Keratinocyte (primary cell): ENCODE measurements at regions not wholly inside any gene's neighbourhood (a gene's known extent, or its start where the extent isn't known, plus 50 kb on each side); places are given as distances from the start of the nearest gene placed in this dataset.

Experiments
- DNase-seq: peaks from one replicate; pipeline ENCODE4 v3.0.0-alpha.2; 2011; ENCODE audit warnings: low read depth, missing footprints, low spot score
- FAIRE-seq: peaks from 2 replicates; lab custom pipeline; 2011; peaks lifted over from hg19 to GRCh38; lab: Jason Lieb, UNC
- H2AFZ ChIP-seq: 2 replicates; pipeline ENCODE4 v1.6.0; 2012; ENCODE audit warnings: low read length, control low read depth, inconsistent platforms; ENCODE audit not compliant: control insufficient read depth
- H3K27ac ChIP-seq: 2 replicates; pipeline ENCODE4 v1.5.1; 2011; ENCODE audit warnings: low read length; ENCODE audit not compliant: control insufficient read depth, insufficient read depth
- H3K27me3 ChIP-seq: 3 replicates; pipeline ENCODE4 v1.6.0; 2011; ENCODE audit warnings: low read length; ENCODE audit not compliant: control insufficient read depth, insufficient read depth; ENCODE audit errors: extremely low read depth
- H3K36me3 ChIP-seq, 2 experiments: 2 replicates in 1 of 2; 3 replicates in 1 of 2; pipeline ENCODE4 v1.5.1; 2011; ENCODE audit warnings: low read length in 2 of 2, mild to moderate bottlenecking in 1 of 2; ENCODE audit not compliant: control insufficient read depth in 2 of 2, insufficient read depth in 2 of 2; ENCODE audit errors: extremely low read depth in 1 of 2
- H3K4me1 ChIP-seq: 3 replicates; pipeline ENCODE4 v1.5.1; 2011; ENCODE audit warnings: low read length; ENCODE audit not compliant: control insufficient read depth, insufficient read depth; ENCODE audit errors: extremely low read depth
- H3K4me2 ChIP-seq: 3 replicates; pipeline ENCODE4 v1.6.0; 2011; ENCODE audit warnings: low read depth, low read length; ENCODE audit not compliant: control insufficient read depth, insufficient read depth; ENCODE audit errors: extremely low read depth
- H3K4me3 ChIP-seq, 3 experiments: fragments of 200-600 bp in 1 of 3; sonication (generic) in 1 of 3; 2 replicates in 2 of 3; 3 replicates in 1 of 3; pipeline ENCODE4 v1.5.1; 2011 to 2016; ENCODE audit warnings: low read length in 3 of 3, mild to moderate bottlenecking in 3 of 3, control low read depth in 2 of 3, inconsistent platforms in 1 of 3, low read depth in 1 of 3, mixed read lengths in 1 of 3, mixed run types in 1 of 3, moderate library complexity in 1 of 3; ENCODE audit not compliant: control insufficient read depth in 2 of 3, insufficient read depth in 2 of 3; ENCODE audit errors: extremely low read depth in 1 of 3
- H3K79me2 ChIP-seq: 2 replicates; pipeline ENCODE4 v1.6.0; 2012; ENCODE audit warnings: low read length; ENCODE audit not compliant: control insufficient read depth, insufficient read depth
- H3K9ac ChIP-seq: 3 replicates; pipeline ENCODE4 v1.6.0; 2011; ENCODE audit warnings: low read length; ENCODE audit not compliant: control insufficient read depth, insufficient read depth; ENCODE audit errors: extremely low read depth
- H3K9me1 ChIP-seq: 3 replicates; pipeline ENCODE4 v1.6.0; 2011; ENCODE audit warnings: low read length; ENCODE audit not compliant: control insufficient read depth, insufficient read depth; ENCODE audit errors: extremely low read depth
- H3K9me3 ChIP-seq: 2 replicates; pipeline ENCODE4 v1.5.1; 2012; ENCODE audit warnings: low read depth, low read length; ENCODE audit not compliant: control insufficient read depth
- H4K20me1 ChIP-seq: 3 replicates; pipeline ENCODE4 v1.6.0; 2011; ENCODE audit warnings: low read length; ENCODE audit not compliant: control insufficient read depth, insufficient read depth; ENCODE audit errors: extremely low read depth
- EZH2 ChIP-seq: IDR thresholded peaks from one replicate; pipeline ENCODE4 v1.6.1; 2012; ENCODE audit warnings: inconsistent platforms, mild to moderate bottlenecking, low read length, moderate library complexity
- dilution Hi-C: fragments of 300-500 bp; cut with MboI; formaldehyde crosslinking; loops from one replicate; pipeline ENCODE4 v1.7.0; 2020; ENCODE audit warnings: low sequenced_read_pairs; ENCODE audit not compliant: extremely low pct_ligation_motif_present
- TF ChIP-seq, protein P1 (sequence below), 3 experiments: IDR thresholded peaks in 1 of 3; conservative IDR thresholded peaks in 1 of 3; optimal IDR thresholded peaks in 1 of 3; 2 replicates in 2 of 3; 3 replicates in 1 of 3; pipeline versions ENCODE3 to v1.5.1; 2011; ENCODE audit warnings: low read length in 3 of 3, mild to moderate bottlenecking in 3 of 3, moderate library complexity in 2 of 3, control low read depth in 1 of 3, inconsistent platforms in 1 of 3; ENCODE audit not compliant: insufficient read depth in 2 of 3; ENCODE audit errors: extremely low read depth in 1 of 3

DNA sequence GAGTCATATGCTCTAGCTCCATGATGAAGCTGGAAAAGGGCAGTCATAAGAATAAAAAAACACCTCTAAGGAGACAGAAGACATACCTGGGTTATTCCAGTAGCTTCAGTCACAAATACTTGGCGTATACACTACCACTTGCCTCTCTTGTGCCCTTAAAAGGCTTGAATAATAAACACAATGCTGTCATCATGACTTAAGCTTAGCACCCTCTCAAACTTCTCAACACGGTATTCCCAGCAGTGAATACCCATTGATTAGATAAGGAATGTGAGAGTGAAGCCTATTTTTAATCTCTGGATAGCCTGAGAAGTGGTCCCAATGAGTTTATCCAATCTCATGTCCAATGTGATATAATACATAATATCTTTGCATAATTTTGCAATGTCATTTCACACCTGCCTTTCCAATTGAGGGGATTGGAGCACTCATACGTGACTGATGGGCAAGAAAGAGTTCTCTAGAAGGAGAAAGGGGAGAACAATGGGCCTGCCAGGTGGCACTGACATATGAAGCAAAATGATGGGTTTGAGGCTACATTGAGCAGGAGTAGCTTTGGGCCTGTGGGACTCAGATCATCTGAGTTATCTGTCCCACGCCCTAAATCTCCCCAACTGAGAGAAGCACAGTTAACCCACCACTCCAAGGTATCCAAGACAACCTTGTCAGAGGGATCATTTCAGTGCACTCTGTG lies 298.6 kb upstream of the DAB1 start:
- no peaks in the 10 kb centered on the region for H3K9me3 ChIP-seq
- H3K4me3 ChIP-seq = no peak overlapping the region
- no peaks in the 10 kb centered on the region for H3K27me3 ChIP-seq
- dilution Hi-C loops = no loop called here
- H3K4me1 ChIP-seq = no peaks in the 10 kb centered on the region
- no peak for DNase-seq
- H3K9me1 ChIP-seq = no peaks in the 10 kb centered on the region
- no peaks in the 10 kb centered on the region for H3K79me2 ChIP-seq
- no peaks in the 10 kb centered on the region for H3K36me3 ChIP-seq
- TF ChIP-seq, protein P1, sequence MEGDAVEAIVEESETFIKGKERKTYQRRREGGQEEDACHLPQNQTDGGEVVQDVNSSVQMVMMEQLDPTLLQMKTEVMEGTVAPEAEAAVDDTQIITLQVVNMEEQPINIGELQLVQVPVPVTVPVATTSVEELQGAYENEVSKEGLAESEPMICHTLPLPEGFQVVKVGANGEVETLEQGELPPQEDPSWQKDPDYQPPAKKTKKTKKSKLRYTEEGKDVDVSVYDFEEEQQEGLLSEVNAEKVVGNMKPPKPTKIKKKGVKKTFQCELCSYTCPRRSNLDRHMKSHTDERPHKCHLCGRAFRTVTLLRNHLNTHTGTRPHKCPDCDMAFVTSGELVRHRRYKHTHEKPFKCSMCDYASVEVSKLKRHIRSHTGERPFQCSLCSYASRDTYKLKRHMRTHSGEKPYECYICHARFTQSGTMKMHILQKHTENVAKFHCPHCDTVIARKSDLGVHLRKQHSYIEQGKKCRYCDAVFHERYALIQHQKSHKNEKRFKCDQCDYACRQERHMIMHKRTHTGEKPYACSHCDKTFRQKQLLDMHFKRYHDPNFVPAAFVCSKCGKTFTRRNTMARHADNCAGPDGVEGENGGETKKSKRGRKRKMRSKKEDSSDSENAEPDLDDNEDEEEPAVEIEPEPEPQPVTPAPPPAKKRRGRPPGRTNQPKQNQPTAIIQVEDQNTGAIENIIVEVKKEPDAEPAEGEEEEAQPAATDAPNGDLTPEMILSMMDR (optimal IDR thresholded peaks at IDR 0.05 in 1 of 3, IDR thresholded peaks at IDR 0.05 in 1 of 3, conservative IDR thresholded peaks at IDR 0.05 in 1 of 3; ENCODE audit: extremely low read depth in 1 of 3, insufficient read depth in 2 of 3, low read length in 3 of 3) = no peak
- TF ChIP-seq EZH2 = no peak
- H3K4me2 ChIP-seq = no peak overlapping the region
- no peak overlapping the region for H3K27ac ChIP-seq
- H4K20me1 ChIP-seq = no peaks in the 10 kb centered on the region
- no peak overlapping the region for H3K9ac ChIP-seq
- no peak overlapping the region for H2AFZ ChIP-seq
- FAIRE-seq = no peak

- Histone ChIP-seq H3K27ac (no peak overlapping the region), H2AFZ (no peak overlapping the region), H3K9me3 (no peaks in the 10 kb centered on the region), H3K27me3 (no peaks in the 10 kb centered on the region), H3K4me2 (no peak overlapping the region), H3K9me1 (no peaks in the 10 kb centered on the region), H3K36me3 (no peaks in the 10 kb centered on the region), H3K79me2 (no peaks in the 10 kb centered on the region), H4K20me1 (no peaks in the 10 kb centered on the region), H3K4me3 (no peak overlapping the region), H3K4me1 (no peaks in the 10 kb centered on the region), H3K9ac (no peak overlapping the region)
- TF ChIP-seq EZH2 = no peak
- TF ChIP-seq, protein P1 (optimal IDR thresholded peaks at IDR 0.05 in 1 of 3, IDR thresholded peaks at IDR 0.05 in 1 of 3, conservative IDR thresholded peaks at IDR 0.05 in 1 of 3; ENCODE audit: extremely low read depth in 1 of 3, insufficient read depth in 2 of 3, low read length in 3 of 3) = no peak
- FAIRE-seq = no peak
- dilution Hi-C loops = no loop called here
- no peak for DNase-seq
These were observed 297.1 kb upstream of the DAB1 start for GRCh38 chr1:57721001-57721400.
